H9 (cell line): ENCODE measurements at regions not wholly inside any gene's neighbourhood (a gene's known extent, or its start where the extent isn't known, plus 50 kb on each side); places are given as distances from the start of the nearest gene placed in this dataset.
A peak's percentile ranks its signal among the peaks of the same experiment; 100 is the strongest.

Source experiments
- DNase-seq: peaks from one replicate; pipeline ENCODE4 v3.0.0-alpha.2; 2017
- H2AFZ ChIP-seq: one replicate; pipeline ENCODE4 v1.6.1; 2013; ENCODE audit warnings: mild to moderate bottlenecking, low read length, control low read depth, moderate library complexity
- H2AK5ac ChIP-seq: 2 replicates; pipeline ENCODE4 v1.6.1; 2013; ENCODE audit warnings: low read length, control low read depth, mixed read lengths; ENCODE audit not compliant: insufficient read length
- H2BK120ac ChIP-seq: one replicate; pipeline ENCODE4 v1.6.1; 2013; ENCODE audit warnings: low read depth, mild to moderate bottlenecking, low read length, control low read depth, inconsistent platforms; ENCODE audit not compliant: poor library complexity, severe bottlenecking
- H2BK12ac ChIP-seq: 2 replicates; pipeline ENCODE4 v1.6.1; 2013; ENCODE audit warnings: low read length, control low read depth, mixed read lengths, low read depth; ENCODE audit not compliant: insufficient read length
- H2BK15ac ChIP-seq: 2 replicates; pipeline ENCODE4 v1.6.1; 2013; ENCODE audit warnings: low read depth, low read length, control low read depth
- H2BK20ac ChIP-seq: one replicate; pipeline ENCODE4 v1.6.1; 2013; ENCODE audit warnings: low read depth, mild to moderate bottlenecking, low read length, control low read depth, inconsistent platforms; ENCODE audit not compliant: poor library complexity, severe bottlenecking
- H2BK5ac ChIP-seq: 2 replicates; pipeline ENCODE4 v1.6.1; 2013; ENCODE audit warnings: low read length, control low read depth, mixed read lengths; ENCODE audit not compliant: insufficient read length
- H3K14ac ChIP-seq: 2 replicates; pipeline ENCODE4 v1.6.1; 2013; ENCODE audit warnings: low read length, control low read depth; ENCODE audit not compliant: insufficient read depth
- H3K18ac ChIP-seq: 2 replicates; pipeline ENCODE4 v1.6.1; 2013; ENCODE audit warnings: low read depth, mild to moderate bottlenecking, mixed read lengths, low read length, control low read depth; ENCODE audit not compliant: insufficient read length
- H3K23ac ChIP-seq: 2 replicates; pipeline ENCODE4 v1.6.1; 2013; ENCODE audit warnings: low read length, control low read depth, mixed read lengths, low read depth; ENCODE audit not compliant: insufficient read length
- H3K23me2 ChIP-seq: 2 replicates; pipeline ENCODE4 v1.6.1; 2013; ENCODE audit warnings: low read depth, mild to moderate bottlenecking, mixed read lengths, low read length, control low read depth; ENCODE audit not compliant: insufficient read length, poor library complexity, severe bottlenecking
- H3K27ac ChIP-seq: 2 replicates; pipeline ENCODE4 v1.5.1; 2013; ENCODE audit warnings: low read length, control low read depth, mixed read lengths, low read depth; ENCODE audit not compliant: insufficient read length
- H3K27me3 ChIP-seq: 2 replicates; pipeline ENCODE4 v1.6.1; 2013; ENCODE audit warnings: low read length, control low read depth, inconsistent platforms; ENCODE audit not compliant: insufficient read depth
- H3K4ac ChIP-seq: 2 replicates; pipeline ENCODE4 v1.6.1; 2013; ENCODE audit warnings: low read depth, mild to moderate bottlenecking, control low read depth, inconsistent platforms, low read length, moderate library complexity
- H3K4me1 ChIP-seq: 2 replicates; pipeline ENCODE4 v1.6.1; 2013; ENCODE audit warnings: low read length, control low read depth, inconsistent platforms; ENCODE audit not compliant: insufficient read depth
- H3K4me2 ChIP-seq: 2 replicates; pipeline ENCODE4 v1.6.1; 2013; ENCODE audit warnings: low read length, control low read depth, mixed read lengths; ENCODE audit not compliant: insufficient read length, insufficient read depth
- H3K56ac ChIP-seq: 2 replicates; pipeline ENCODE4 v1.6.1; 2013; ENCODE audit warnings: low read depth, mild to moderate bottlenecking, mixed read lengths, low read length, control low read depth; ENCODE audit not compliant: insufficient read length
- H3K79me1 ChIP-seq: 2 replicates; pipeline ENCODE4 v1.6.1; 2013; ENCODE audit warnings: low read depth, mild to moderate bottlenecking, moderate library complexity, low read length, control low read depth, inconsistent platforms; ENCODE audit not compliant: insufficient read depth, poor library complexity, severe bottlenecking
- H3K79me2 ChIP-seq: 2 replicates; pipeline ENCODE4 v1.6.1; 2013; ENCODE audit warnings: low read length, control low read depth, inconsistent platforms; ENCODE audit not compliant: insufficient read depth
- H3K9ac ChIP-seq: 2 replicates; pipeline ENCODE4 v1.6.1; 2013; ENCODE audit warnings: low read length, control low read depth, mixed read lengths; ENCODE audit not compliant: insufficient read length; ENCODE audit errors: extremely low read depth
- H3K9me3 ChIP-seq: one replicate; pipeline ENCODE4 v1.6.1; 2013; ENCODE audit warnings: low read depth, low read length, inconsistent platforms; ENCODE audit not compliant: control insufficient read depth
- H3T11ph ChIP-seq: one replicate; pipeline ENCODE4 v1.6.1; 2013; ENCODE audit warnings: mild to moderate bottlenecking, low read length, control low read depth, inconsistent platforms
- H4K20me1 ChIP-seq: one replicate; pipeline ENCODE4 v1.6.1; 2013; ENCODE audit not compliant: control insufficient read depth, insufficient read length, insufficient read depth
- H4K5ac ChIP-seq: 2 replicates; pipeline ENCODE4 v1.6.1; 2013; ENCODE audit warnings: low read depth, mild to moderate bottlenecking, mixed read lengths, low read length, control low read depth; ENCODE audit not compliant: insufficient read length
- H4K8ac ChIP-seq: replicated peaks from 2 replicates; pipeline ENCODE4 v1.6.1; 2013; ENCODE audit warnings: low read length, control low read depth, mixed read lengths, low read depth; ENCODE audit not compliant: insufficient read length
- H4K91ac ChIP-seq: 2 replicates; pipeline ENCODE4 v1.6.1; 2013; ENCODE audit warnings: low read depth, mild to moderate bottlenecking, moderate library complexity, mixed read lengths, low read length, control low read depth; ENCODE audit not compliant: insufficient read length
- H3K27ac Mint-ChIP-seq, 3 experiments: 2 replicates in 2 of 3; 3 replicates in 1 of 3; pipeline ENCODE4 v1.8.0; 2020 to 2021; ENCODE audit warnings: mixed read lengths in 3 of 3, mild to moderate bottlenecking in 1 of 3, moderate library complexity in 1 of 3
- H3K27me3 Mint-ChIP-seq: 2 replicates; pipeline ENCODE4 v1.8.0; 2021; ENCODE audit warnings: low read depth, mild to moderate bottlenecking, moderate library complexity, mixed read lengths
- H3K36me3 Mint-ChIP-seq, 3 experiments: 2 replicates in 2 of 3; 3 replicates in 1 of 3; pipeline ENCODE4 v1.8.0; 2020 to 2021; ENCODE audit warnings: low read depth in 3 of 3, mixed read lengths in 3 of 3; ENCODE audit not compliant: insufficient read depth in 1 of 3
- H3K4me1 Mint-ChIP-seq, 2 experiments: 2 replicates each; pipeline ENCODE4 v1.8.0; 2020; ENCODE audit warnings: mixed read lengths in 2 of 2
- H3K4me3 Mint-ChIP-seq, 2 experiments: 2 replicates in 1 of 2; 3 replicates in 1 of 2; pipeline ENCODE4 v1.8.0; 2020 to 2021; ENCODE audit warnings: mild to moderate bottlenecking in 2 of 2, mixed read lengths in 2 of 2, moderate library complexity in 1 of 2
- H3K9me3 Mint-ChIP-seq, 2 experiments: 2 replicates in 1 of 2; 3 replicates in 1 of 2; pipeline ENCODE4 v1.8.0; 2020; ENCODE audit warnings: mild to moderate bottlenecking in 2 of 2, mixed read lengths in 2 of 2, moderate library complexity in 1 of 2
- WGBS: extraction: QIAGEN DNeasy Blood & Tissue Kit; methylation state at CpG from one replicate; pipeline ENCODE4 v1.1.7; 2013; ENCODE audit warnings: missing lambda C conversion rate, low lambda C conversion rate, mixed read lengths; ENCODE audit not compliant: insufficient read length; ENCODE audit errors: extremely low coverage; 5-methylcytosine and 5-hydroxymethylcytosine counted together
- TF ChIP-seq, protein P1 (sequence below): fragments of 200-600 bp; sonication (generic); conservative IDR thresholded peaks from 3 replicates; pipeline ENCODE4 v1.8.0; 2021; ENCODE audit warnings: antibody characterized with exemption, mild to moderate bottlenecking

DNA sequence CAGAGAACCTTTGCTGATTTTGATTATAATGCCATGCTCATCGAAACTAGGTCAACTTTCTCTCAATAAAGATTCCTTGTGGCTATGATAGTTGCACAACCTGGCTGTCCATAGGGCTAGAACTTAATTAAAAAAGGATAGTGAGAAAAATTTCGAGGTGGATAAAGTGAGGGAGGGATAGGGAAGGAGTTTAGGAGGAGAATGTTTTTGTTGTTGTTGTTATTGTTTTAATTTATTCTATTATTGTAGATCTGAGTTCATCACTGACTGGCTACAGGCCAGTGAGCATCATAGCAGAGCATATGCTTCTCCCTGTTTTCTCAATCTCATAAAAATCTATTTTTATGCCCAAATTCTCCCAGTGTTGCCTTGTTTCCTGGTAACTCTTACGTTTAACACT, 688.7 kb upstream of the GRM3 start:
- Histone ChIP-seq H3K23me2 (no peaks in the 10 kb centered on the region), H4K5ac (no peak overlapping the region), H2BK15ac (no peak overlapping the region), H3K4ac (no peak overlapping the region), H2BK20ac (no peak overlapping the region), H2AK5ac (no peak overlapping the region), H4K20me1 (no peaks in the 10 kb centered on the region), H3K18ac (no peak overlapping the region), H3K4me2 (no peak overlapping the region), H4K8ac (no peak overlapping the region), H3K9ac (no peak overlapping the region), H3K27ac (no peak overlapping the region), H2BK120ac (no peak overlapping the region), H3K14ac (no peak overlapping the region), H3K56ac (no peak overlapping the region), H2AFZ (no peak overlapping the region), H3K23ac (no peak overlapping the region), H2BK5ac (no peak overlapping the region), H3K9me3 (no peaks in the 10 kb centered on the region), H3K27me3 (no peaks in the 10 kb centered on the region), H3K79me1 (no peaks in the 10 kb centered on the region), H4K91ac (no peak overlapping the region), H3K79me2 (no peaks in the 10 kb centered on the region), H3K4me1 (no peaks in the 10 kb centered on the region; the same call in 1 of the 2 replicates), H2BK12ac (no peak overlapping the region), H3T11ph (no peak overlapping the region)
- H3K27ac Mint-ChIP-seq: 0 out of 7 replicates have a peak overlapping the region, but pooled peaks of 1 of the 3 experiments have one; percentile 65
- WGBS: 100% methylated on average over 1 of the region's 3 CpGs
- no peak overlapping the region for H3K4me3 Mint-ChIP-seq
- no peaks in the 10 kb centered on the region for H3K27me3 Mint-ChIP-seq
- no peaks in the 10 kb centered on the region; a peak in 1 of 7 replicates for H3K36me3 Mint-ChIP-seq
- H3K9me3 Mint-ChIP-seq: no peaks in the 10 kb centered on the region
- H3K4me1 Mint-ChIP-seq: peaks cover 2 to 5% of the 10 kb centered on the region in 2 experiments
- DNase-seq: no peak
- TF ChIP-seq, protein P1, sequence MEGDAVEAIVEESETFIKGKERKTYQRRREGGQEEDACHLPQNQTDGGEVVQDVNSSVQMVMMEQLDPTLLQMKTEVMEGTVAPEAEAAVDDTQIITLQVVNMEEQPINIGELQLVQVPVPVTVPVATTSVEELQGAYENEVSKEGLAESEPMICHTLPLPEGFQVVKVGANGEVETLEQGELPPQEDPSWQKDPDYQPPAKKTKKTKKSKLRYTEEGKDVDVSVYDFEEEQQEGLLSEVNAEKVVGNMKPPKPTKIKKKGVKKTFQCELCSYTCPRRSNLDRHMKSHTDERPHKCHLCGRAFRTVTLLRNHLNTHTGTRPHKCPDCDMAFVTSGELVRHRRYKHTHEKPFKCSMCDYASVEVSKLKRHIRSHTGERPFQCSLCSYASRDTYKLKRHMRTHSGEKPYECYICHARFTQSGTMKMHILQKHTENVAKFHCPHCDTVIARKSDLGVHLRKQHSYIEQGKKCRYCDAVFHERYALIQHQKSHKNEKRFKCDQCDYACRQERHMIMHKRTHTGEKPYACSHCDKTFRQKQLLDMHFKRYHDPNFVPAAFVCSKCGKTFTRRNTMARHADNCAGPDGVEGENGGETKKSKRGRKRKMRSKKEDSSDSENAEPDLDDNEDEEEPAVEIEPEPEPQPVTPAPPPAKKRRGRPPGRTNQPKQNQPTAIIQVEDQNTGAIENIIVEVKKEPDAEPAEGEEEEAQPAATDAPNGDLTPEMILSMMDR: no peak
